HG03139 (cell line): ENCODE measurements at regions not wholly inside any gene's neighbourhood (a gene's known extent, or its start where the extent isn't known, plus 50 kb on each side); places are given as distances from the start of the nearest gene placed in this dataset.
A peak's percentile ranks its signal among the peaks of the same experiment; 100 is the strongest.
"Not testable (repeated sequence)": the region's sequence is repeated elsewhere in the genome, so short reads cannot be mapped to it uniquely, and the experiment has no call there.

Experiments
- ATAC-seq: cut with Tn5 transposase; IDR thresholded peaks from one replicate; pipeline ENCODE4 v1.9.1; 2021; ENCODE audit not compliant: unreplicated experiment

- ATAC-seq: no peak
Measured at GRCh38 chr4:128536746-128537145, 249.1 kb upstream of the PGRMC2 start.

GRCh38 chr4:128535510-128535909, 247.9 kb upstream of the PGRMC2 start:
- ATAC-seq: not testable (repeated sequence)

DNA sequence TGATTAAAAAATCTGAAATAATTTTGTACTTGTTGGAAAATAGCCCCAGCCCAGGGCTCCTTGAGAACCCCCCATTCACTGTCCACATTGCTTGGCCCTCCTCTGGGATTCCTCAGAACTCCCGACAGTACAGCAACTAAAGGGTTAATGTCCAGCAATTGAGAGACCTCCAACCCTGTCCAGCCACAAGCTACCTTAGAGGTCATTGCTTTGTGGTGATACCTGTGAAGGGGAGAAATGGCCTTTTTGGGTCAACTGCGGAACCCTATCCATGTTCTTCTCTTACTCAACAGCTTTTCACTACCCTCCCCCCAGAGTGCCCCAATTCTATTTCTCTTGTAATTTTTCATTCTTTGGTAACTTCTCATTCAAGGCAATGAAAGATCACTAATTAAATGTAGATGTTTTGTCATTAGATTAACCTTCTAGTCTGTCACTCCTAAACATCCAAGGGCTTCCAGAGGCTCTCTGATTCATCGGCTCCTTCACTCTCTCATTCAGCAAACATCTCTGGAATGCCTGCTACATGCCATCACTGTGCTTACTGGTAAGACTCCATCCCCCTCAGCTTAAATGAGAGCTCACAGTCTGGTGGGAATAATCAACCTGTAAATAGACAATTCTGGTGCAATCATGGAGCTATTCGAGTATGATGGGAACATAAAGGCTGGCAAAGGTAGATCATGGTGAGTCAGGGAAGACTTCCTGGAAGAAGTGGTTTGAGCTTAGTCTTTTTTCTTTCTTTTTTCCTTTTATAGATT, 241.4 kb upstream of the PGRMC2 start:
- ATAC-seq: no peak

GRCh38 chr4:128527946-128528576, 240.4 kb upstream of the PGRMC2 start:
- no peak for ATAC-seq

DNA sequence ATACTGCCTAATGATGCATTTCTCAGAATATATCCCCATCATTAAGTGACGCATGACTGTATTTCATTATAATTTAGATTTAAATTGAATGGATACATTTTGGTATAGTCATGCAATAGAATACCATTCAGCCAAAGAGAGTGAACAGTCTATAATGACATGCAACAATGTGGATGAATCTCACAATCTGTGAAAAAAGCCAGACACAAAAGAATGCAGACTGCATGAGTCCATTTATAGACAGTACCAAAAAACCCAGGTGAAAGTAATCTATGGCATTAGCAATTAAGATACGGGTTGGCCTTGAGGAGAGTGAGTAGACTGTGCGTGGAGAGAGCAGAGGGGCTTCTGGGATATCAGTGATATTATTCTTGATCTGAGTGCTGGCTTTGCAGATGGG, 239.7 kb upstream of the PGRMC2 start:
- no peak for ATAC-seq

GRCh38 chr4:128525992-128526630, 238.5 kb upstream of the PGRMC2 start:
- no peak for ATAC-seq

DNA sequence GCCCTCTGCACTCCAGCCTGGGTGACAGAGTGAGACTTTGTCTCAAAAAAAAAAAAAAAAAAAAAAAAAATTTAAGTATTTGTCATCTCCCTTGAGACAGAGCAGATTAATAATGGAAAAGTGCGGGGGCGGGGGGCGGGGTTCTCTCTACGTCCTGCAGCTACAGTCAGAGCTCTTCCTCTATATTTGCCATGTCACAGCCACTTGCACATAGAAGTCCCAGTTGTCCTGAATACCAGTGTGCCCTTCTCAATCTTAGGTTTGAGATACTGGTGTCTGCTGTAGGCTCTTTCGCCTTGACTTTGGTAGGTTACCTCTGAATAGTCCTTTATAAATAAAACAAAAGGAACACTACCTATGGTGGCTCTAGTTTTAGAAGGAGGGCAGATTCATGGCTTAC, 237.8 kb upstream of the PGRMC2 start:
- no peak for ATAC-seq

DNA sequence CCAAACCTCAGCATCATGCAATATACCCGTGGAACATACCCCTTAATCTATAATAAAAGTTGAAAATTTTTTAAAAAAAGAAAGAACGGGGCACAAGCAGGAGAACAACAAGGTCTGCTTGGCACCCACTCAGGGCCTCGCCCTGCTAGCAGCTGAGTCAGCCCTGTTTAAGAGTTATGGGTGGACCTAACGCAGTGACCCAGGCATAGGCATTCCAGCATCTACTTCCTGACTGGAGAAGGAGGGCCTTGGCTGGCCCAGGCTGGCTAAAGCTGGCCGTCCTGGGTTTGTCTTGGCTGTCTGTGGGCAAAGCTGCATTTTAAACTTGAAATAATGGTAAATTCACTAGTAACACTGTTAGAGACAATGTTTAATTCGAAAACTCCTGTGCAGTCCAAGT, 236.7 kb upstream of the PGRMC2 start:
- ATAC-seq: no peak

GRCh38 chr4:128521648-128522111, 234.1 kb upstream of the PGRMC2 start:
- ATAC-seq: no peak

GRCh38 chr4:128521156-128521555, 233.5 kb upstream of the PGRMC2 start:
- no peak for ATAC-seq

GRCh38 chr4:128519163-128519830, 231.7 kb upstream of the PGRMC2 start:
- ATAC-seq: no peak

GRCh38 chr4:128517739-128518510, 230.3 kb upstream of the PGRMC2 start:
- peak; percentile 94 for ATAC-seq

GRCh38 chr4:128517096-128517738, 229.6 kb upstream of the PGRMC2 start:
- peak; percentile 1 for ATAC-seq

GRCh38 chr4:128516301-128516969, 228.8 kb upstream of the PGRMC2 start:
- peak; percentile 42 for ATAC-seq

GRCh38 chr4:128513664-128514484, 226.3 kb upstream of the PGRMC2 start:
- ATAC-seq: no peak

DNA sequence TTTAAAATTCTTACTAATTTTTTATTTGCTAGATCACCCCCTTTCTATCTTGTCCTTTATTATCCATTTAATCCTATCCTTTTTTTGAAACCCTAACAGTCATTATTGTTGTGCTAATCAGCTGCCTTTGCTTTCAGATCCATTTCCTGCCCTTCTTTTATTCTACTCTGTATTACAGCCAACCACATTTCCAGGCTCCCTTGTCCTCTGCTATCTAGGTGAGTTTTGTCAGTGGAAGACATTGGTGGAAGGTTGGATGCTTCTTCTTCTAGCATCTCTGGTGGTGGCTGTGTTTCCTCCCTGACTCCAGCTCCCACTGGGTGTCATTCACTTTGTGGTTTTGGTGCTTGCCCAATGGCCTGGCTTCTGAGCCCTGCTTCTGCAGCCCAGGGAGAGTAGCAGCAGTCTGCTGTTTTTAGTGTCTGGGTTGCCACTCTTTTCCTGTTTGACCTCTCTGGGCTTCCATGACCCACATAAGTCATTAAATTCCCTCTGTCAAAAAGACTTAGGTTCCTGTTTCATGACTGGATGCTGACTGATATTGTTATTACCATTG, 225.2 kb upstream of the PGRMC2 start:
- ATAC-seq: no peak

GRCh38 chr4:128512161-128512560, 224.5 kb upstream of the PGRMC2 start:
- ATAC-seq: no peak

DNA sequence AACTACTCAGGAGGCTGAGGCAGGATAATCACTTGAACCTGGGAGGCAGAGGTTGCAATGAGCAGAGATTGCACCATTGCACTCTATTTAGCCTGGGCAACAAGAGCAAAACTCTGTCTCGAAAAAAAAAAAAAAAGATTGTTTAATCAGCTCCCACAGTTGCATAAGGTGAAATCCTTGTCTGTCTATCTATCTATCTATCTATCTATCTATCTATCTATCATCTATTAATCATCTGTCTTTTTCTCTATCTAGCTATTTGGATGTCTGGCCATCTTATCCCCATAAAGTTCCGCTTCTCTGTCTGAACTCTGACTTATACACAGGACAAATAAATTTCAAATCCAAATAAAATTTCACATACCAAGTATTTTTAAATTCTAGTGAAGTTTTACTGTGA, 223.2 kb upstream of the PGRMC2 start:
- no peak for ATAC-seq
